ENCODE measurements at regions not wholly inside any gene's neighbourhood (a gene's known extent, or its start where the extent isn't known, plus 50 kb on each side); places are given as distances from the start of the nearest gene placed in this dataset.

- TF ChIP-seq POLR2A (IDR thresholded peaks at IDR 0.05; ENCODE audit: borderline replicate concordance, extremely low read depth, insufficient read depth, insufficient read length) = no peak
- no peak for TF ChIP-seq CTCF (IDR thresholded peaks at IDR 0.05 in 2 of 3, conservative IDR thresholded peaks at IDR 0.05 in 1 of 3; ENCODE audit: borderline replicate concordance in 1 of 3, insufficient read depth in 1 of 3, low read depth in 2 of 3, low read length in 2 of 3)
- no peak for TF ChIP-seq EZH2 (IDR thresholded peaks at IDR 0.05)
- peak; percentile 31; the same call in 1 of the 2 replicates for TF ChIP-seq MAX (IDR thresholded peaks at IDR 0.05)
- no peak for TF ChIP-seq POLR2AphosphoS5 (IDR thresholded peaks at IDR 0.05; ENCODE audit: low read depth, low read length)
- no peak for TF ChIP-seq EZH2phosphoT487 (IDR thresholded peaks at IDR 0.05; ENCODE audit: borderline replicate concordance)
- peak; percentile 45; the same call in 1 of the 2 replicates for TF ChIP-seq SIN3A (IDR thresholded peaks at IDR 0.05; ENCODE audit: low read depth)
- no peak for TF ChIP-seq ZNF274 (IDR thresholded peaks at IDR 0.05; ENCODE audit: low read depth, low read length)
- no peak for TF ChIP-seq CEBPB (IDR thresholded peaks at IDR 0.05; ENCODE audit: low read depth)
- TF ChIP-seq YY1 (IDR thresholded peaks at IDR 0.05; ENCODE audit: extremely low read depth, insufficient replicate concordance, low read depth, low read length) = no peak
- TF ChIP-seq ZFX (IDR thresholded peaks at IDR 0.05) = no peak
- TF ChIP-seq REST (IDR thresholded peaks at IDR 0.05; ENCODE audit: low read depth) = no peak
- peak; percentile 78 for TF ChIP-seq SP1 (IDR thresholded peaks at IDR 0.05; ENCODE audit: low read depth)
Measured at GRCh38 chr16:52812678-52813556, 239.8 kb downstream of the CHD9NB start.

Data from HCT116 (cell line).